RWPE2 (cell line): ENCODE measurements at regions not wholly inside any gene's neighbourhood (a gene's known extent, or its start where the extent isn't known, plus 50 kb on each side); places are given as distances from the start of the nearest gene placed in this dataset.

Experiments
- ATAC-seq: fragments of 200-7000 bp; cut with Tn5 transposase; 3 replicates; pipeline ENCODE4 v1.9.1; 2021; ENCODE audit warnings: low read depth
- DNase-seq: peaks from one replicate; pipeline ENCODE4 v3.0.0-alpha.2; 2020; ENCODE audit warnings: low spot score
- H3K27ac ChIP-seq: fragments of 450-650 bp; 2 replicates; pipeline ENCODE4 v1.5.1; 2017; ENCODE audit warnings: mild to moderate bottlenecking; ENCODE audit not compliant: poor library complexity, severe bottlenecking
- H3K27me3 ChIP-seq: fragments of 250-450 bp; sonication (Bioruptor Pico); 2 replicates; pipeline ENCODE4 v1.5.1; 2021; ENCODE audit warnings: mild to moderate bottlenecking, moderate library complexity; ENCODE audit not compliant: insufficient read depth, poor library complexity, severe bottlenecking
- H3K36me3 ChIP-seq: fragments of 250-450 bp; sonication (Bioruptor Pico); 2 replicates; pipeline ENCODE4 v1.5.1; 2020; ENCODE audit warnings: low read depth, mild to moderate bottlenecking, moderate library complexity
- H3K4me1 ChIP-seq: fragments of 250-450 bp; sonication (Bioruptor Pico); 2 replicates; pipeline ENCODE4 v1.5.1; 2021; ENCODE audit warnings: mild to moderate bottlenecking, moderate library complexity; ENCODE audit not compliant: insufficient read depth, poor library complexity, severe bottlenecking
- H3K4me3 ChIP-seq: fragments of 250-450 bp; sonication (Bioruptor Pico); 2 replicates; pipeline ENCODE4 v1.5.1; 2021; ENCODE audit warnings: mild to moderate bottlenecking, moderate library complexity; ENCODE audit not compliant: severe bottlenecking
- H3K9me3 ChIP-seq: fragments of 250-450 bp; sonication (Bioruptor Pico); 2 replicates; pipeline ENCODE4 v1.5.1; 2021; ENCODE audit warnings: mild to moderate bottlenecking, moderate library complexity; ENCODE audit not compliant: severe bottlenecking
- CTCF ChIP-seq: fragments of 450-650 bp; IDR thresholded peaks from one replicate; pipeline ENCODE4 v1.5.1; 2017; ENCODE audit warnings: mild to moderate bottlenecking, moderate library complexity; ENCODE audit not compliant: poor library complexity, severe bottlenecking

- Histone ChIP-seq H3K4me3 (no peak overlapping the region), H3K27ac (no peak overlapping the region), H3K27me3 (no peaks in the 10 kb centered on the region), H3K9me3 (no peaks in the 10 kb centered on the region), H3K4me1 (no peaks in the 10 kb centered on the region), H3K36me3 (no peaks in the 10 kb centered on the region)
- DNase-seq (no peak), ATAC-seq (no peak)
- no peak for TF ChIP-seq CTCF
These were observed 363.6 kb upstream of the CWC22 start for GRCh38 chr2:180370511-180371205.

DNA sequence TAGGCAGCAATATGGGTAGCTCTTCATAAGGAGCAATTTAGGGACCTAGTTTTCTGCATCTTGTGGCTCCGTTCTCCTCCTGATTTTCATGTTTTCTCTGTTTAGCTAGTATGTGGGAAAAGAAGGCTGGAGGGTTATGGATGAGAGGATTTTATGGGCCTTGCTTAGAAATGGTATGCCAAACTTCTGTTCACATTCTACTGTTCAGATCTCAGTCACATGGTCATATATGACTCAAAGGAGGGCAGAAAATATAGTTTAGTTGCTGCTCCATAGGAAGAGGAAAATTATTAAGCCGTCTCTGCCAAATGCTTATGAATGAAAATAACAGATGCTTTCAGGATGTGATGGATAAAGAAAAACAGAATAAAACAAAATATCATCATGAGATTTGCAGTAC is 361.8 kb upstream of the CWC22 start:
- no peaks in the 10 kb centered on the region for H3K4me1 ChIP-seq
- H3K4me3 ChIP-seq: no peak overlapping the region
- no peak for DNase-seq
- no peak for ATAC-seq
- TF ChIP-seq CTCF: no peak
- no peak overlapping the region for H3K27ac ChIP-seq
- no peaks in the 10 kb centered on the region for H3K36me3 ChIP-seq
- no peaks in the 10 kb centered on the region for H3K27me3 ChIP-seq
- H3K9me3 ChIP-seq: no peaks in the 10 kb centered on the region

DNA sequence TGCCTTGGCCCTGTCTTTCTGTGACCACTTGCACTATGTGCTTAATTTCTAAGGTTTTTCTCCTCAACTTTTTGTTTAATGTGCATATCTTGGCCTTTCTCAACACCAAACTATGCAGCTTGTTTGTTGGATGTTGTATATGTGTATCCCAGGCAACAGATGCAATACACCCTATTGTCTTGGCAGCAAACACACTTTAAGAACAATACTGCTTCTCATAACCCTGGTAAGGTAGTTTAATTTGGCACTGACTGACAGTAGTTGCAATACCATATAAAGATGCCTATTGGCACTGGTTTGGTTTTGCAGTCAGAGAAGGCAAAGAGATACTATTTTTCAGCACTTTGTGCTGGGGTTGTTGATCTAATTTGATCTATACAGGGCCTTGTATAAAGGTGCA is 360.7 kb upstream of the CWC22 start:
- Histone ChIP-seq H3K27me3 (no peaks in the 10 kb centered on the region), H3K4me3 (no peak overlapping the region), H3K27ac (no peak overlapping the region), H3K9me3 (no peaks in the 10 kb centered on the region), H3K36me3 (no peaks in the 10 kb centered on the region), H3K4me1 (no peaks in the 10 kb centered on the region)
- DNase-seq: no peak
- TF ChIP-seq CTCF: no peak
- 0 out of 3 replicates have a peak, but pooled peaks have one; percentile 48 for ATAC-seq

GRCh38 chr2:180366481-180366880 is 359.4 kb upstream of the CWC22 start:
- no peak for TF ChIP-seq CTCF
- Histone ChIP-seq H3K36me3 (no peaks in the 10 kb centered on the region), H3K4me3 (no peak overlapping the region), H3K9me3 (no peaks in the 10 kb centered on the region), H3K4me1 (no peaks in the 10 kb centered on the region), H3K27ac (no peak overlapping the region), H3K27me3 (no peaks in the 10 kb centered on the region)
- DNase-seq (no peak), ATAC-seq (no peak)

- Histone ChIP-seq H3K36me3 (no peaks in the 10 kb centered on the region), H3K4me1 (no peaks in the 10 kb centered on the region)
- no peak for DNase-seq
These were observed 357.6 kb upstream of the CWC22 start for GRCh38 chr2:180364719-180365118.

More at GRCh38 chr2:180364719-180365118, 357.6 kb upstream of the CWC22 start:
- ATAC-seq: no peak
- Histone ChIP-seq H3K27me3 (no peaks in the 10 kb centered on the region), H3K9me3 (no peaks in the 10 kb centered on the region), H3K4me3 (no peak overlapping the region), H3K27ac (no peak overlapping the region)
- no peak for TF ChIP-seq CTCF
